Panc1 (cell line): ENCODE measurements at regions not wholly inside any gene's neighbourhood (a gene's known extent, or its start where the extent isn't known, plus 50 kb on each side); places are given as distances from the start of the nearest gene placed in this dataset.

ENCODE experiments used
- ATAC-seq: fragments of 200-7000 bp; cut with Tn5 transposase; 2 replicates; pipeline ENCODE4 v1.9.1; 2020; ENCODE audit warnings: mild to moderate bottlenecking, moderate library complexity
- BruUV-seq: library from RNA; stranded (reverse); fragments of 400-500 nt; replicated peaks from 2 replicates; lab custom pipeline; 2021; lab: Mats Ljungman, UMichigan
- CTCF ChIA-PET: fragments of 300-600 bp; sonication (Branson Sonifier 250); formaldehyde crosslinking; loops from one replicate; lab custom pipeline; 2022; ENCODE audit warnings: antibody characterized with exemption; lab: Charles Lee
- POLR2A ChIA-PET: fragments of 300-600 bp; sonication (Branson Sonifier 250); formaldehyde crosslinking; loops from one replicate; lab custom pipeline; 2022; ENCODE audit warnings: antibody characterized with exemption; lab: Charles Lee
- DNase-seq: peaks from one replicate; pipeline ENCODE4 v3.0.0-alpha.2; 2010; ENCODE audit warnings: low read depth, low spot score
- H3K27ac ChIP-seq: 2 replicates; pipeline ENCODE4 v1.5.1; 2011; ENCODE audit warnings: mild to moderate bottlenecking, low read length, inconsistent platforms
- H3K27me3 ChIP-seq: fragments of 200-500 bp; sonication (Bioruptor generic); 2 replicates; pipeline ENCODE4 v1.6.0; 2014; ENCODE audit warnings: low read length, inconsistent platforms; ENCODE audit not compliant: control insufficient read depth, insufficient read depth
- H3K36me3 ChIP-seq: fragments of 200-500 bp; sonication (Bioruptor generic); 2 replicates; pipeline ENCODE4 v1.5.1; 2014; ENCODE audit warnings: inconsistent platforms, mild to moderate bottlenecking, low read length, moderate library complexity; ENCODE audit not compliant: control insufficient read depth, insufficient read depth
- H3K4me1 ChIP-seq: 2 replicates; pipeline ENCODE4 v1.5.1; 2011; ENCODE audit warnings: inconsistent platforms, mild to moderate bottlenecking, low read length, moderate library complexity; ENCODE audit not compliant: control insufficient read depth, insufficient read depth
- H3K4me3 ChIP-seq, 2 experiments: 2 replicates each; pipeline ENCODE4 v1.5.1; 2011 to 2012; ENCODE audit warnings: low read depth in 2 of 2, low read length in 2 of 2, mild to moderate bottlenecking in 2 of 2, inconsistent platforms in 1 of 2, moderate library complexity in 1 of 2
- H3K9me3 ChIP-seq: fragments of 200-500 bp; sonication (Bioruptor generic); 2 replicates; pipeline ENCODE4 v1.5.1; 2014; ENCODE audit warnings: low read depth, mild to moderate bottlenecking, inconsistent platforms, low read length, moderate library complexity; ENCODE audit not compliant: control insufficient read depth, insufficient read depth
- CTCF ChIP-seq: fragments of 450-650 bp; IDR thresholded peaks from 2 replicates; pipeline ENCODE4 v1.5.1; 2017; ENCODE audit warnings: mild to moderate bottlenecking
- POLR2AphosphoS5 ChIP-seq: IDR thresholded peaks from 2 replicates; pipeline ENCODE4 v1.6.1; 2012; ENCODE audit warnings: mild to moderate bottlenecking, low read depth, low read length, moderate library complexity
- REST ChIP-seq, 2 experiments: IDR thresholded peaks; 2 replicates each; pipeline ENCODE4 v1.6.1; 2011 to 2012; ENCODE audit warnings: low read depth in 2 of 2, control low read depth in 1 of 2, low read length in 1 of 2, mild to moderate bottlenecking in 1 of 2, moderate library complexity in 1 of 2; ENCODE audit not compliant: insufficient read depth in 1 of 2
- SIN3A ChIP-seq: IDR thresholded peaks from 2 replicates; pipeline ENCODE4 v1.6.1; 2012; ENCODE audit warnings: low read depth, mild to moderate bottlenecking, low read length, moderate library complexity, borderline replicate concordance; ENCODE audit not compliant: insufficient read depth
- TCF7L2 ChIP-seq: IDR thresholded peaks from 2 replicates; pipeline ENCODE4 v1.6.1; 2011; ENCODE audit warnings: mild to moderate bottlenecking, low read depth, low read length, inconsistent platforms
- in situ Hi-C: cut with HindIII; loops from 2 replicates; pipeline ENCODE4 v1.10.0; 2016; ENCODE audit warnings: low sequenced_read_pairs, low pct_unique_long_range_greater_than_20kb
- intact Hi-C: fragments of 100-400 bp; cut with micrococcal nuclease; formaldehyde crosslinking; loops from one replicate; pipeline ENCODE4 v1.10.0; 2022; ENCODE audit not compliant: unreplicated experiment

- BruUV-seq = no TSS peak
- ATAC-seq (no peak), DNase-seq (no peak)
- ChIA-PET CTCF (no interaction called here), POLR2A (no interaction called here)
- in situ Hi-C loops = no loop called here
- Histone ChIP-seq H3K27ac (no peak overlapping the region), H3K9me3 (no peaks in the 10 kb centered on the region), H3K4me3 (no peak overlapping the region), H3K27me3 (no peaks in the 10 kb centered on the region), H3K4me1 (no peaks in the 10 kb centered on the region), H3K36me3 (no peaks in the 10 kb centered on the region)
- intact Hi-C loops = no loop called here
- TF ChIP-seq SIN3A (no peak), POLR2AphosphoS5 (no peak), TCF7L2 (no peak)
Observed at GRCh38 chr12:47574252-47575021, 131.4 kb downstream of the RPAP3 start.

GRCh38 chr12:47573146-47573659, 132.6 kb downstream of the RPAP3 start:
- POLR2A ChIA-PET = no interaction called here

More at GRCh38 chr12:47573146-47573659, 132.6 kb downstream of the RPAP3 start:
- no peak overlapping the region for H3K4me3 ChIP-seq
- ATAC-seq = no peak
- no TSS peak for BruUV-seq
- TF ChIP-seq REST (IDR thresholded peaks at IDR 0.05; ENCODE audit: insufficient read depth in 1 of 2, low read depth in 2 of 2, low read length in 1 of 2) (no peak), CTCF (no peak), TCF7L2 (no peak), POLR2AphosphoS5 (no peak), SIN3A (no peak)
- H3K4me1 ChIP-seq = no peaks in the 10 kb centered on the region
- H3K27ac ChIP-seq = no peak overlapping the region
- intact Hi-C loops (no loop called here), in situ Hi-C loops (no loop called here)
- DNase-seq = no peak
- no peaks in the 10 kb centered on the region for H3K27me3 ChIP-seq
- CTCF ChIA-PET = no interaction called here
- no peaks in the 10 kb centered on the region for H3K36me3 ChIP-seq
- no peaks in the 10 kb centered on the region for H3K9me3 ChIP-seq
